T-helper 1 cell treated with Interleukin-12 subunit alpha and Interleukin-12 subunit beta and Interleukin-4 antibody, amounts not matched to agents 30 μg/mL and 1 μg/mL, for 36 hours (primary cell): ENCODE measurements at regions not wholly inside any gene's neighbourhood (a gene's known extent, or its start where the extent isn't known, plus 50 kb on each side); places are given as distances from the start of the nearest gene placed in this dataset.

Source experiments
- H3K27ac Mint-ChIP-seq: one replicate; pipeline ENCODE4 v1.8.0; 2021; ENCODE audit warnings: mild to moderate bottlenecking, mixed read lengths
- H3K27me3 Mint-ChIP-seq: one replicate; pipeline ENCODE4 v1.8.0; 2021; ENCODE audit warnings: low read depth, mixed read lengths
- H3K36me3 Mint-ChIP-seq: one replicate; pipeline ENCODE4 v1.8.0; 2021; ENCODE audit warnings: low read depth, mixed read lengths
- H3K4me1 Mint-ChIP-seq: one replicate; pipeline ENCODE4 v1.8.0; 2021; ENCODE audit warnings: low read depth, mixed read lengths
- H3K4me3 Mint-ChIP-seq: one replicate; pipeline ENCODE4 v1.8.0; 2021; ENCODE audit warnings: mild to moderate bottlenecking, moderate library complexity, mixed read lengths
- H3K9me3 Mint-ChIP-seq: one replicate; pipeline ENCODE4 v1.8.0; 2021; ENCODE audit warnings: mixed read lengths

GRCh38 chr13:63427170-63427569 lies 2011.5 kb upstream of the PCDH20 start:
- no peaks in the 10 kb centered on the region for H3K27me3 Mint-ChIP-seq
- H3K36me3 Mint-ChIP-seq, result no peaks in the 10 kb centered on the region
- H3K9me3 Mint-ChIP-seq, result peaks cover 6% of the 10 kb centered on the region
- no peak overlapping the region for H3K4me3 Mint-ChIP-seq
- H3K27ac Mint-ChIP-seq, result no peak overlapping the region
- no peaks in the 10 kb centered on the region for H3K4me1 Mint-ChIP-seq

GRCh38 chr13:63425131-63425530 lies 2009.5 kb upstream of the PCDH20 start:
- H3K27me3 Mint-ChIP-seq, result no peaks in the 10 kb centered on the region
- no peak overlapping the region for H3K4me3 Mint-ChIP-seq
- no peak overlapping the region for H3K27ac Mint-ChIP-seq
- no peaks in the 10 kb centered on the region for H3K4me1 Mint-ChIP-seq
- H3K9me3 Mint-ChIP-seq, result peaks cover 6% of the 10 kb centered on the region
- H3K36me3 Mint-ChIP-seq, result no peaks in the 10 kb centered on the region

- Mint-ChIP-seq H3K36me3 (no peaks in the 10 kb centered on the region), H3K4me3 (no peak overlapping the region), H3K27me3 (no peaks in the 10 kb centered on the region), H3K9me3 (peaks cover 6% of the 10 kb centered on the region), H3K4me1 (no peaks in the 10 kb centered on the region), H3K27ac (no peak overlapping the region)
These were observed 2005.5 kb upstream of the PCDH20 start for GRCh38 chr13:63421123-63421522.

- Mint-ChIP-seq H3K27me3 (no peaks in the 10 kb centered on the region), H3K36me3 (no peaks in the 10 kb centered on the region), H3K4me1 (no peaks in the 10 kb centered on the region), H3K27ac (no peak overlapping the region), H3K9me3 (peaks cover 6% of the 10 kb centered on the region), H3K4me3 (no peak overlapping the region)
These were observed 2005.0 kb upstream of the PCDH20 start for GRCh38 chr13:63420685-63421084.

GRCh38 chr13:63414247-63414646 lies 1998.6 kb upstream of the PCDH20 start:
- H3K27me3 Mint-ChIP-seq, result no peaks in the 10 kb centered on the region
- no peak overlapping the region for H3K4me3 Mint-ChIP-seq
- H3K27ac Mint-ChIP-seq, result no peak overlapping the region
- peaks cover 12% of the 10 kb centered on the region for H3K9me3 Mint-ChIP-seq
- no peaks in the 10 kb centered on the region for H3K4me1 Mint-ChIP-seq
- no peaks in the 10 kb centered on the region for H3K36me3 Mint-ChIP-seq

- Mint-ChIP-seq H3K4me3 (no peak overlapping the region), H3K36me3 (no peaks in the 10 kb centered on the region), H3K4me1 (no peaks in the 10 kb centered on the region), H3K9me3 (peaks cover 15% of the 10 kb centered on the region), H3K27me3 (no peaks in the 10 kb centered on the region), H3K27ac (no peak overlapping the region)
These were observed 1994.2 kb upstream of the PCDH20 start for GRCh38 chr13:63409791-63410351.

- Mint-ChIP-seq H3K36me3 (no peaks in the 10 kb centered on the region), H3K4me3 (no peak overlapping the region), H3K9me3 (peaks cover 13% of the 10 kb centered on the region), H3K4me1 (no peaks in the 10 kb centered on the region), H3K27ac (no peak overlapping the region), H3K27me3 (no peaks in the 10 kb centered on the region)
These were observed 1992.9 kb upstream of the PCDH20 start for GRCh38 chr13:63408331-63409189.

GRCh38 chr13:63403733-63404132 lies 1988.1 kb upstream of the PCDH20 start:
- H3K4me3 Mint-ChIP-seq, result no peak overlapping the region
- no peak overlapping the region for H3K27ac Mint-ChIP-seq
- no peaks in the 10 kb centered on the region for H3K36me3 Mint-ChIP-seq
- peaks cover 20% of the 10 kb centered on the region for H3K9me3 Mint-ChIP-seq
- no peaks in the 10 kb centered on the region for H3K4me1 Mint-ChIP-seq
- no peaks in the 10 kb centered on the region for H3K27me3 Mint-ChIP-seq

- no peaks in the 10 kb centered on the region for H3K36me3 Mint-ChIP-seq
- no peak overlapping the region for H3K27ac Mint-ChIP-seq
- H3K27me3 Mint-ChIP-seq, result no peaks in the 10 kb centered on the region
- H3K4me1 Mint-ChIP-seq, result no peaks in the 10 kb centered on the region
- peaks cover 4% of the 10 kb centered on the region for H3K9me3 Mint-ChIP-seq
- no peak overlapping the region for H3K4me3 Mint-ChIP-seq
These were observed 1981.1 kb upstream of the PCDH20 start for GRCh38 chr13:63396746-63397145.

GRCh38 chr13:63393112-63393511 lies 1977.5 kb upstream of the PCDH20 start:
- H3K27ac Mint-ChIP-seq, result no peak overlapping the region
- H3K4me3 Mint-ChIP-seq, result no peak overlapping the region
- H3K4me1 Mint-ChIP-seq, result no peaks in the 10 kb centered on the region
- H3K27me3 Mint-ChIP-seq, result no peaks in the 10 kb centered on the region
- H3K36me3 Mint-ChIP-seq, result no peaks in the 10 kb centered on the region
- peaks cover 4% of the 10 kb centered on the region for H3K9me3 Mint-ChIP-seq

GRCh38 chr13:63389756-63390155 lies 1974.1 kb upstream of the PCDH20 start:
- no peak overlapping the region for H3K27ac Mint-ChIP-seq
- no peaks in the 10 kb centered on the region for H3K36me3 Mint-ChIP-seq
- H3K4me3 Mint-ChIP-seq, result no peak overlapping the region
- no peaks in the 10 kb centered on the region for H3K27me3 Mint-ChIP-seq
- H3K9me3 Mint-ChIP-seq, result peaks cover 4% of the 10 kb centered on the region
- H3K4me1 Mint-ChIP-seq, result no peaks in the 10 kb centered on the region

- Mint-ChIP-seq H3K4me3 (no peak overlapping the region), H3K9me3 (peaks cover 27% of the 10 kb centered on the region), H3K27ac (no peak overlapping the region), H3K27me3 (no peaks in the 10 kb centered on the region), H3K4me1 (no peaks in the 10 kb centered on the region), H3K36me3 (no peaks in the 10 kb centered on the region)
These were observed 1965.6 kb upstream of the PCDH20 start for GRCh38 chr13:63381078-63381859.

GRCh38 chr13:63377986-63378385 lies 1962.3 kb upstream of the PCDH20 start:
- Mint-ChIP-seq H3K4me1 (no peaks in the 10 kb centered on the region), H3K4me3 (no peak overlapping the region), H3K36me3 (no peaks in the 10 kb centered on the region), H3K9me3 (peaks cover 27% of the 10 kb centered on the region), H3K27ac (no peak overlapping the region), H3K27me3 (no peaks in the 10 kb centered on the region)

- no peaks in the 10 kb centered on the region for H3K36me3 Mint-ChIP-seq
- no peak overlapping the region for H3K27ac Mint-ChIP-seq
- peaks cover 7% of the 10 kb centered on the region for H3K9me3 Mint-ChIP-seq
- H3K4me1 Mint-ChIP-seq, result no peaks in the 10 kb centered on the region
- no peaks in the 10 kb centered on the region for H3K27me3 Mint-ChIP-seq
- H3K4me3 Mint-ChIP-seq, result no peak overlapping the region
These were observed 1954.5 kb upstream of the PCDH20 start for GRCh38 chr13:63370101-63370500.
